HG02678 (cell line): ENCODE measurements at regions not wholly inside any gene's neighbourhood (a gene's known extent, or its start where the extent isn't known, plus 50 kb on each side); places are given as distances from the start of the nearest gene placed in this dataset.

Experiments used
- ATAC-seq: cut with Tn5 transposase; IDR thresholded peaks from one replicate; pipeline ENCODE4 v1.9.1; 2021; ENCODE audit warnings: mild to moderate bottlenecking, moderate library complexity; ENCODE audit not compliant: unreplicated experiment

GRCh38 chr14:44030831-44031383, 476.2 kb downstream of the FSCB start:
- ATAC-seq = no peak

GRCh38 chr14:44029933-44030332, 477.1 kb downstream of the FSCB start:
- ATAC-seq = no peak

DNA sequence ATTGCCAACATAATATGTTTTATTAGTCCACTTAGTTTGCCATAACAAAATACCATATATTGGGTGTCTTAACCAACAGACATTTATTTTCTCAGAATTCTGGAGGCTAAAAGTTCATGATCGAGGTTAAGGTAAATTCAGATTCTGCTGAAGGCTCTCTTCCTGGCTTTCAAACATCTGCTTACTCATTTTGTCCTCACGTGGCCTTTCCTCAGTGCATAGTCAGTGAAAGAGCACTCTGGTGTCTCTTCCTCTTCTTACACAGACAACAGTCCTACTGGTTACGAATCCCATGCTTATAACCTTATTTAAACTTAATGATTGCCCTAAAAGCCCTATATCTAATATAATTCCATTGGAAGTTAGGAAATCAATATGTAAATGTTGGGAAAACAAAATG, 479.7 kb downstream of the FSCB start:
- no peak for ATAC-seq

GRCh38 chr14:44010595-44010994, 496.5 kb downstream of the FSCB start:
- no peak for ATAC-seq

- no peak for ATAC-seq
Measured at GRCh38 chr14:44010071-44010470, 497.0 kb downstream of the FSCB start.

DNA sequence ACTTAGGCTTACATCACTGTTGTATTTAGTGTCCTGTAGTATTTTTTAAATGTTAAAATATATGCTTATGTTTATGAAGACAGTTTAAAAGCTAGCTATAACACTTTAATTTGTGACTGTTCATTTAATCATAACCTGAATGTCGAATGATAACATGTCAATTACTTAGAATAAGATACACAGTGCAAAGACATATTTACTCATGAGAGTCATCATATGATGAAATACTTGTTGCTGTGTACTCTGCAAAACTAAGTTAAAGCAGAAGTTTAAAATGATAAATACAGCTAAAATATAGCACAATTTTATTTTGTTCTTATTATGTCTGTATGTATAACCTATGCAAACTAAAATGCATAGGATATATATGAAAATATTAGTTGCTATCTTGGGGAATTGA, 497.4 kb downstream of the FSCB start:
- ATAC-seq = no peak

DNA sequence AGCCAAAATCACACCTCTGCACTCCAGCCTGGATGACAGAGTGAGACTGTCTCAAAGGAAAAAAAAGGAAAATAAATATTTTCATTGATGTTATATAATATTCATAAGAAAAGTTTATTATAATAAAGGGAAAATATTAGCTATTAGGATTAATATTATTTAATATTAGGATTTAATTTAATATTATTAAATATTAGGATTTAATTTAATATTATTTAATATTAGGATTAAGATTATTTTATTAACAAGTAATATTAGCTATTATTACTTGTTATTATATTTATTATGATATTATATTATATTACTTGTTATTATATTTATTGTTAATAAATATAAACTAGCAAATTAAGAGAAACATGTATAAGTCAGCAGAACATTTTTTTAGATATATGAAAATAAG, 518.1 kb downstream of the FSCB start:
- no peak for ATAC-seq

DNA sequence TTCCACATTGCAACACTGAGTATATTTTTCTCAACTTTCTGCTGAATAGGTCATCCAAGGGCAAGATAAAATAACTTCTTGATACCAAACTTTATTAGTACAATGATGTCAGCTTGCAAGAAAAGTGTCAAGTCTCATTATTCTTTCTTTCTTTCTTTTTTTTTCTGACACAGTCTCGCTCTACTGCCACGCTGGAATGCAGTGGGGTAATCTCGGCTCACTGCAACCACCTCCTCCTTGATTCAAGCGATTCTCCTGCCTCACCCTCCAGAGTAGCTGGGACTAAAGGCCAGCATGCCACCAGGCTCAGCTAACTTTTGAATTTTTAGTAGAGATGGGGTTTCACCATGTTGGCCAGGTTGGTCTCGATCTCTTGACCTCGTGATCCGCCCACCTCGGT, 523.4 kb downstream of the FSCB start:
- ATAC-seq = no peak

- no peak for ATAC-seq
Measured at GRCh38 chr14:43981135-43981768, 525.8 kb downstream of the FSCB start.

DNA sequence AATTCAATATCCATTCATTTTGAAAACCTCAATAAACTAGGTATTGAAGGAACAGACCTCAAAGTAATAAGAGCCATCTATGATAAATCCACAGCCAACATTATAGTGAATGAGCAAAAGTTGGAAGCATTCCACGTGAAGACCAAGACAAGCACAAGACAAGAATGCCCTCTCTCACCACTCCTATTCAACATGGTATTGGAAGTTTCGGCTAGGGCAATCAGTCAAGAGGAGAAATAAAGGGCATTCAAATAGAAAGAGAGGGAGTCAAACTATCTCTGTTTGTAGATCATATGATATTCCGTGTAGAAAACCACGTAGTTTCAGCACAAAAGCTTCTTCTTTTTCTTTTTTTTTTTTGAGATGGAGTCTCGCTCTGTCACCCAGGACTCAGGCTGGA, 550.3 kb downstream of the FSCB start:
- no peak for ATAC-seq

GRCh38 chr14:43949400-43949799, 557.7 kb downstream of the FSCB start:
- ATAC-seq = no peak

DNA sequence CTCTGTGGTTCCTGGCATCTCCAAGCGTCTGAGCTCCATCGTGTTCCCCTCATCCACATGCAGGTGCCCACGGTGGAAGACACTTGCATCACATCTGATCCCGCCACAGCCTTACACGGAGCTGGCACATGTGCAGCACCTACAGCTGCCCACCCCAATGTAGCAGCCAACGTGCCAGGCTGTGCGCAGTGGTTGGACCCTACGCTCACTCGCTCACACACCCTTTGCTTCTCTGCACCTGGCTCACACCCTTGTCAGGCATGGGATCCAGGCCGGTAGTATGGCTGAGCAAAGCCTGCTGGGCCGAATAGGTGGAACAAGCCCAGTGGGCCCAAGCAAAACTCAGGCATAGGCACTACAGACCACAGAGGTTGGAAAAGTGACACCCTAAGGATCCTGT, 567.2 kb downstream of the FSCB start:
- no peak for ATAC-seq

GRCh38 chr14:43938588-43939281, 568.3 kb downstream of the FSCB start:
- no peak for ATAC-seq

- no peak for ATAC-seq
Measured at GRCh38 chr14:43937001-43937400, 570.1 kb downstream of the FSCB start.

- no peak for ATAC-seq
Measured at GRCh38 chr14:43934102-43934501, 573.0 kb downstream of the FSCB start.

- no peak for ATAC-seq
Measured at GRCh38 chr14:43914041-43914693, 592.9 kb downstream of the FSCB start.

DNA sequence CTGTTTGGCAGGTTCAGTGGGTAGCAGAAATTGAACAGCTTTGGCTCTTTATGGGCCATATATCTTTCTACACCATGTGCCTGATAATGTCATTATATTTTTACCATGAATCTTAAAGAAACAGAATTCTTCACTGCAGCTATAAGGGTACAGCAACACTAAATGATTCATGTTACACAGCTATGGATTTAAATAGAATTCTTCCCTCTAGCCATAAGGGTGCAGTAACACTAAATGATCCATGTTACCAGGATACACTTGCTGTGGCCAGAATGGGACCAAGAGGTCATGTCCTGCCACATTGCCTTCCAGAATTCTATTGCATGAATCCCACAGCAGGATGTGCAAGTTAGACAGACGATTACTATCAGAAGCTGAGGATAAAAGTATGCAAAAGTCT, 603.9 kb downstream of the FSCB start:
- ATAC-seq = no peak

- ATAC-seq = no peak
Measured at GRCh38 chr14:43901911-43902673, 605.0 kb downstream of the FSCB start.

- no peak for ATAC-seq
Measured at GRCh38 chr14:43900173-43900655, 606.9 kb downstream of the FSCB start.

GRCh38 chr14:43898687-43899086, 608.4 kb downstream of the FSCB start:
- ATAC-seq = no peak

DNA sequence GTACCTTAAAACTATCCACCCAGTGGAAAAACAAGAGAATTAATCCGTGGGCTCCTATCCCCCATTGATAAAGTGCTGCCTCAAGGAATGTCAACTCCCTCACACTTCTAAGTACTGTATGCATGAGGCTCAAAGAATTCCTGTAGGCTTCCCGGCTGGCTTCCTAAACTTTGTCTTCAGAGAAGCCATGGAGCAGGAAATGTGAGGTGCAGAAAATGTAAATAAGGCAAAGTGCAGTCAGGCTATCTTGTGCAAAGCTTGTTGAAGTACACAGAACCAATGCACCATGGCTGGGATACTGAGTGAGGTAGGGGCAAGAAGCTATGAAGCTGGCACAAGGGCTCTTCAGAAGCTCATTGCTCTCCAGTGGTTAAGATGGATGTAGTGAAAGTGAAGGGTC, 611.0 kb downstream of the FSCB start:
- ATAC-seq = no peak
